K562 (cell line): ENCODE measurements at regions not wholly inside any gene's neighbourhood (a gene's known extent, or its start where the extent isn't known, plus 50 kb on each side); places are given as distances from the start of the nearest gene placed in this dataset.

Experiments used
- ATAC-seq: fragments of 200-7000 bp; cut with Tn5 transposase; 3 replicates; pipeline ENCODE4 v1.9.1; 2020; ENCODE audit warnings: moderate library complexity
- BruUV-seq: library from RNA; stranded (reverse); fragments of 400-500 nt; replicated peaks from 2 replicates; lab custom pipeline; 2021; lab: Mats Ljungman, UMichigan
- CTCF ChIA-PET: fragments of 300-600 bp; formaldehyde crosslinking; extraction: SDS; loops from one replicate; lab custom pipeline; 2021; ENCODE audit warnings: low intra/inter-chr PET ratio; lab: Yijun Ruan, JAX
- POLR2A ChIA-PET: fragments of 300-600, 350-650 bp; sonication (Branson Sonifier 250); formaldehyde crosslinking; extraction: SDS; loops from one replicate; lab custom pipeline; 2021; ENCODE audit warnings: antibody characterized with exemption, inconsistent platforms; lab: Yijun Ruan, JAX
- DNase-seq, 4 experiments: peaks; one replicate each; pipeline versions ENCODE4 v3.0.0 to v3.0.0-alpha.2; 2011 to 2018; ENCODE audit warnings: low spot score in 3 of 4, mixed read lengths in 3 of 4; ENCODE audit errors: extremely low read depth in 1 of 4
- FAIRE-seq: peaks from 2 replicates; lab custom pipeline; 2011; peaks lifted over from hg19 to GRCh38; lab: Jason Lieb, UNC
- H2AFZ ChIP-seq: 2 replicates; pipeline ENCODE4 v1.6.0; 2011; ENCODE audit warnings: low read depth, low read length, control low read depth, inconsistent platforms
- H3K27ac ChIP-seq: fragments of 200-600 bp; 3 replicates; pipeline ENCODE4 v1.8.0; 2011; ENCODE audit warnings: low read depth, mild to moderate bottlenecking, control low read depth, inconsistent platforms, low read length, moderate library complexity, mixed read lengths; ENCODE audit errors: extremely low read depth
- H3K27me3 ChIP-seq, 2 experiments: fragments of 300-600 bp in 1 of 2; 2 replicates in 1 of 2; 3 replicates in 1 of 2; pipeline versions ENCODE4 v1.6.0 to v1.8.0; 2011; ENCODE audit warnings: inconsistent platforms in 2 of 2, low read length in 2 of 2, mild to moderate bottlenecking in 1 of 2, mixed read lengths in 1 of 2, moderate library complexity in 1 of 2; ENCODE audit not compliant: control insufficient read depth in 2 of 2, insufficient read depth in 2 of 2
- H3K36me3 ChIP-seq: fragments of 300-600 bp; 3 replicates; pipeline ENCODE4 v1.8.0; 2011; ENCODE audit warnings: mild to moderate bottlenecking, low read length, inconsistent platforms; ENCODE audit not compliant: control insufficient read depth, insufficient read depth
- H3K4me1 ChIP-seq, 2 experiments: fragments of 200-600 bp in 1 of 2; replicated peaks in 1 of 2; 2 replicates in 1 of 2; 3 replicates in 1 of 2; pipeline versions ENCODE4 v1.5.1 to v1.8.0; 2011; ENCODE audit warnings: inconsistent platforms in 2 of 2, low read length in 2 of 2, mild to moderate bottlenecking in 1 of 2, mixed read lengths in 1 of 2, moderate library complexity in 1 of 2; ENCODE audit not compliant: control insufficient read depth in 2 of 2, insufficient read depth in 2 of 2
- H3K4me2 ChIP-seq: 2 replicates; pipeline ENCODE4 v1.6.1; 2011; ENCODE audit warnings: low read length, control low read depth, inconsistent platforms, mixed read lengths; ENCODE audit not compliant: insufficient read depth
- H3K4me3 ChIP-seq: fragments of 200-600 bp; sonication (generic), shearing (Covaris generic); 2 replicates; pipeline ENCODE4 v1.5.1; 2016; ENCODE audit warnings: control low read depth, inconsistent platforms
- H3K79me2 ChIP-seq: fragments of 200-600 bp; 3 replicates; pipeline ENCODE4 v1.8.0; 2011; ENCODE audit warnings: low read length, inconsistent platforms; ENCODE audit not compliant: control insufficient read depth, insufficient read depth
- H3K9ac ChIP-seq, 2 experiments: 2 replicates each; pipeline versions ENCODE4 v1.6.0 to v1.6.1; 2011; ENCODE audit warnings: low read depth in 2 of 2, low read length in 2 of 2, control low read depth in 1 of 2, inconsistent platforms in 1 of 2, mild to moderate bottlenecking in 1 of 2, mixed read lengths in 1 of 2; ENCODE audit not compliant: insufficient read depth in 1 of 2
- H3K9me1 ChIP-seq: one replicate; pipeline ENCODE4 v1.6.0; 2011; ENCODE audit warnings: inconsistent platforms, mild to moderate bottlenecking, low read length, moderate library complexity; ENCODE audit not compliant: control insufficient read depth, insufficient read depth
- H3K9me3 ChIP-seq: replicated peaks from 2 replicates; pipeline ENCODE4 v1.5.1; 2011; ENCODE audit warnings: low read depth, low read length, inconsistent platforms; ENCODE audit not compliant: control insufficient read depth, insufficient read depth
- H4K20me1 ChIP-seq: replicated peaks from 2 replicates; pipeline ENCODE4 v1.6.1; 2011; ENCODE audit warnings: low read length, inconsistent platforms, mixed read lengths; ENCODE audit not compliant: control insufficient read depth, insufficient read depth
- DEAF1 ChIP-seq: fragments of 450-650 bp; formaldehyde crosslinking; IDR thresholded peaks from 2 replicates; pipeline ENCODE4 v1.4.0; 2020; ENCODE audit warnings: mild to moderate bottlenecking, moderate library complexity
- FOSL1 ChIP-seq: fragments of 200-800 bp; sonication (Bioruptor generic); conservative IDR thresholded peaks from 2 replicates; pipeline ENCODE4 v1.6.1; 2016; ENCODE audit warnings: missing genetic modification characterization, missing compliant biosample characterization
- HSF4 ChIP-seq: fragments of 250-450 bp; sonication (Bioruptor Pico); IDR thresholded peaks from 2 replicates; pipeline ENCODE4 v2.1.2; 2022; ENCODE audit warnings: mild to moderate bottlenecking, moderate library complexity, borderline replicate concordance
- JUN ChIP-seq, 2 experiments: sonication (generic) in 1 of 2; formaldehyde crosslinking in 1 of 2; IDR thresholded peaks; 2 replicates each; pipeline versions ENCODE4 v1.6.1 to v1.8.0; 2012 to 2022; ENCODE audit warnings: borderline replicate concordance in 2 of 2, mild to moderate bottlenecking in 2 of 2, improper control_type of control experiment in 1 of 2, low read depth in 1 of 2, low read length in 1 of 2, missing genetic modification reagents in 1 of 2
- PHB2 ChIP-seq: fragments of 450-650 bp; IDR thresholded peaks from 2 replicates; pipeline ENCODE4 v1.6.1; 2017; ENCODE audit warnings: low read depth
- RBM15 ChIP-seq: fragments of 200-400 bp; formaldehyde crosslinking; IDR thresholded peaks from 2 replicates; pipeline ENCODE4 v1.6.1; 2018; ENCODE audit warnings: mild to moderate bottlenecking, low read length, moderate library complexity; ENCODE audit not compliant: insufficient read depth
- RBM34 ChIP-seq: fragments of 200-400 bp; formaldehyde crosslinking; IDR thresholded peaks from 2 replicates; pipeline ENCODE4 v1.6.1; 2018; ENCODE audit warnings: low read length, borderline replicate concordance; ENCODE audit not compliant: insufficient read depth
- SMARCA4 ChIP-seq: fragments of 450-650 bp; IDR thresholded peaks from 2 replicates; pipeline ENCODE4 v1.6.1; 2016
- TAF7 ChIP-seq: fragments of 450-650 bp; IDR thresholded peaks from 2 replicates; pipeline ENCODE4 v1.6.1; 2016; ENCODE audit warnings: missing genetic modification characterization, missing compliant biosample characterization
- ZNF274 ChIP-seq: IDR thresholded peaks from 2 replicates; pipeline ENCODE4 v1.6.1; 2011; ENCODE audit warnings: low read depth, mild to moderate bottlenecking, low read length, moderate library complexity, borderline replicate concordance
- WGBS: fragments of 100-300 bp; shearing (Covaris generic); methylation state at CpG from one replicate; pipeline ENCODE4 v1.1.6; 2016; ENCODE audit warnings: low coverage, mixed read lengths; ENCODE audit not compliant: insufficient coverage; ENCODE audit errors: missing lambda C conversion rate; 5-methylcytosine and 5-hydroxymethylcytosine counted together
- in situ Hi-C: fragments of 300-500 bp; cut with MboI; formaldehyde crosslinking; loops from 4 replicates; pipeline ENCODE4 v1.15.0; 2018; ENCODE audit warnings: inconsistent platforms, mixed read lengths
- intact Hi-C: fragments of 100-400 bp; cut with micrococcal nuclease; formaldehyde crosslinking; loops from 2 replicates; pipeline ENCODE4 v1.14.2; 2022
- TF ChIP-seq, protein P1 (sequence below): fragments of 450-650 bp; formaldehyde crosslinking; IDR thresholded peaks from 2 replicates; pipeline ENCODE4 v1.4.0; 2020; ENCODE audit warnings: mild to moderate bottlenecking, mixed read lengths

GRCh38 chr14:101333335-101334280 is 227.7 kb upstream of the DIO3 start:
- Histone ChIP-seq H3K27me3 (peaks cover 6 to 57% of the 10 kb centered on the region in 2 experiments), H3K27ac (no peak overlapping the region), H3K79me2 (no peaks in the 10 kb centered on the region), H3K9ac (no peak overlapping the region), H3K36me3 (no peaks in the 10 kb centered on the region), H3K4me3 (no peak overlapping the region), H4K20me1 (no peaks in the 10 kb centered on the region), H3K4me2 (no peak overlapping the region), H3K9me3 (no peaks in the 10 kb centered on the region), H3K9me1 (no peaks in the 10 kb centered on the region), H2AFZ (no peak overlapping the region), H3K4me1 (no peaks in the 10 kb centered on the region)
- DNase-seq (peak in 1 of 4 experiments; percentile 11), ATAC-seq (no peak), FAIRE-seq (no peak)
- ChIA-PET POLR2A (interaction anchor here (0.6 kb wide), 1 partner anchor 82 kb away, joined by 3 read pairs; no protein-coding TSS in a partner anchor), CTCF (no interaction called here)
- WGBS = 6% methylated on average over 15 of the region's 20 CpGs
- no TSS peak for BruUV-seq
- in situ Hi-C loops = no loop called here
- intact Hi-C loops = no loop called here
- peak; percentile 78 for TF ChIP-seq FOSL1 (tag)
- no peak for TF ChIP-seq PHB2

GRCh38 chr14:101334656-101335055 is 226.6 kb upstream of the DIO3 start:
- 0% methylated on average over 8 of the region's 9 CpGs for WGBS
- Histone ChIP-seq H3K4me3 (no peak overlapping the region), H2AFZ (no peak overlapping the region), H3K9me1 (no peaks in the 10 kb centered on the region), H3K36me3 (no peaks in the 10 kb centered on the region), H3K79me2 (no peaks in the 10 kb centered on the region), H3K9me3 (no peaks in the 10 kb centered on the region), H3K27me3 (peaks cover 6 to 58% of the 10 kb centered on the region in 2 experiments), H3K27ac (no peak overlapping the region), H3K9ac (no peak overlapping the region), H4K20me1 (no peaks in the 10 kb centered on the region), H3K4me2 (no peak overlapping the region), H3K4me1 (no peaks in the 10 kb centered on the region)
- ATAC-seq (no peak), FAIRE-seq (no peak), DNase-seq (no peak)
- CTCF ChIA-PET = no interaction called here
- POLR2A ChIA-PET = no interaction called here
- no TSS peak for BruUV-seq
- intact Hi-C loops = no loop called here
- in situ Hi-C loops = no loop called here
- TF ChIP-seq JUN (IDR thresholded peaks at IDR 0.05; ENCODE audit: borderline replicate concordance, low read depth, low read length) (no peak), JUN (CRISPR knock-in tag; IDR thresholded peaks at IDR 0.05; ENCODE audit: borderline replicate concordance) (no peak), RBM15 (no peak), TAF7 (no peak), HSF4 (no peak), DEAF1 (no peak), ZNF274 (no peak), SMARCA4 (no peak), RBM34 (no peak)
- TF ChIP-seq, protein P1, sequence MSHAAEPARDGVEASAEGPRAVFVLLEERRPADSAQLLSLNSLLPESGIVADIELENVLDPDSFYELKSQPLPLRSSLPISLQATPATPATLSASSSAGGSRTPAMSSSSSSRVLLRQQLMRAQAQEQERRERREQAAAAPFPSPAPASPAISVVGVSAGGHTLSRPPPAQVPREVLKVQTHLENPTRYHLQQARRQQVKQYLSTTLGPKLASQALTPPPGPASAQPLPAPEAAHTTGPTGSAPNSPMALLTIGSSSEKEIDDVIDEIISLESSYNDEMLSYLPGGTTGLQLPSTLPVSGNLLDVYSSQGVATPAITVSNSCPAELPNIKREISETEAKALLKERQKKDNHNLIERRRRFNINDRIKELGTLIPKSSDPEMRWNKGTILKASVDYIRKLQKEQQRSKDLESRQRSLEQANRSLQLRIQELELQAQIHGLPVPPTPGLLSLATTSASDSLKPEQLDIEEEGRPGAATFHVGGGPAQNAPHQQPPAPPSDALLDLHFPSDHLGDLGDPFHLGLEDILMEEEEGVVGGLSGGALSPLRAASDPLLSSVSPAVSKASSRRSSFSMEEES (CRISPR knock-in tag) = no peak
